Hepatocyte (in vitro differentiated cells): ENCODE measurements at regions not wholly inside any gene's neighbourhood (a gene's known extent, or its start where the extent isn't known, plus 50 kb on each side); places are given as distances from the start of the nearest gene placed in this dataset.

Source experiments
- CTCF ChIP-seq: fragments of 200-600 bp; sonication (generic); IDR thresholded peaks from 2 replicates; pipeline ENCODE4 v1.5.1; 2016; ENCODE audit warnings: antibody characterized with exemption, mild to moderate bottlenecking; ENCODE audit not compliant: poor library complexity
- EZH2phosphoT487 ChIP-seq: fragments of 200-600 bp; sonication (generic); IDR thresholded peaks from one replicate; pipeline ENCODE4 v1.6.1; 2018; ENCODE audit warnings: antibody characterized with exemption, mild to moderate bottlenecking, low read depth, moderate library complexity; ENCODE audit not compliant: unreplicated experiment, severe bottlenecking

GRCh38 chr11:28963187-28963586, 855.0 kb downstream of the METTL15 start:
- TF ChIP-seq CTCF (no peak), EZH2phosphoT487 (no peak)
